RWPE2 (cell line): ENCODE measurements at regions not wholly inside any gene's neighbourhood (a gene's known extent, or its start where the extent isn't known, plus 50 kb on each side); places are given as distances from the start of the nearest gene placed in this dataset.

Experiments
- ATAC-seq: fragments of 200-7000 bp; cut with Tn5 transposase; 3 replicates; pipeline ENCODE4 v1.9.1; 2021; ENCODE audit warnings: low read depth
- DNase-seq: peaks from one replicate; pipeline ENCODE4 v3.0.0-alpha.2; 2020; ENCODE audit warnings: low spot score
- H3K27ac ChIP-seq: fragments of 450-650 bp; 2 replicates; pipeline ENCODE4 v1.5.1; 2017; ENCODE audit warnings: mild to moderate bottlenecking; ENCODE audit not compliant: poor library complexity, severe bottlenecking
- H3K27me3 ChIP-seq: fragments of 250-450 bp; sonication (Bioruptor Pico); 2 replicates; pipeline ENCODE4 v1.5.1; 2021; ENCODE audit warnings: mild to moderate bottlenecking, moderate library complexity; ENCODE audit not compliant: insufficient read depth, poor library complexity, severe bottlenecking
- H3K36me3 ChIP-seq: fragments of 250-450 bp; sonication (Bioruptor Pico); 2 replicates; pipeline ENCODE4 v1.5.1; 2020; ENCODE audit warnings: low read depth, mild to moderate bottlenecking, moderate library complexity
- H3K4me1 ChIP-seq: fragments of 250-450 bp; sonication (Bioruptor Pico); 2 replicates; pipeline ENCODE4 v1.5.1; 2021; ENCODE audit warnings: mild to moderate bottlenecking, moderate library complexity; ENCODE audit not compliant: insufficient read depth, poor library complexity, severe bottlenecking
- H3K4me3 ChIP-seq: fragments of 250-450 bp; sonication (Bioruptor Pico); 2 replicates; pipeline ENCODE4 v1.5.1; 2021; ENCODE audit warnings: mild to moderate bottlenecking, moderate library complexity; ENCODE audit not compliant: severe bottlenecking
- H3K9me3 ChIP-seq: fragments of 250-450 bp; sonication (Bioruptor Pico); 2 replicates; pipeline ENCODE4 v1.5.1; 2021; ENCODE audit warnings: mild to moderate bottlenecking, moderate library complexity; ENCODE audit not compliant: severe bottlenecking
- CTCF ChIP-seq: fragments of 450-650 bp; IDR thresholded peaks from one replicate; pipeline ENCODE4 v1.5.1; 2017; ENCODE audit warnings: mild to moderate bottlenecking, moderate library complexity; ENCODE audit not compliant: poor library complexity, severe bottlenecking

GRCh38 chr17:68748381-68748780 lies 147.2 kb upstream of the FAM20A start:
- TF ChIP-seq CTCF, result no peak
- no peak overlapping the region for H3K27ac ChIP-seq
- no peak for ATAC-seq

GRCh38 chr17:68740555-68741447 lies 139.6 kb upstream of the FAM20A start:
- no peak for DNase-seq
- no peak overlapping the region for H3K4me3 ChIP-seq
- H3K4me1 ChIP-seq, result no peaks in the 10 kb centered on the region
- H3K27me3 ChIP-seq, result peaks cover 3% of the 10 kb centered on the region
- H3K27ac ChIP-seq, result no peak overlapping the region
- peak; percentile 9 for TF ChIP-seq CTCF
- no peaks in the 10 kb centered on the region for H3K9me3 ChIP-seq
- ATAC-seq, result no peak
- H3K36me3 ChIP-seq, result no peaks in the 10 kb centered on the region

More at GRCh38 chr17:68748381-68748780, 147.2 kb upstream of the FAM20A start:
- Histone ChIP-seq H3K4me3 (no peak overlapping the region), H3K9me3 (no peaks in the 10 kb centered on the region), H3K27me3 (no peaks in the 10 kb centered on the region), H3K36me3 (no peaks in the 10 kb centered on the region), H3K4me1 (no peaks in the 10 kb centered on the region)
- no peak for DNase-seq

GRCh38 chr17:68737761-68738443 lies 136.7 kb upstream of the FAM20A start:
- DNase-seq (no peak), ATAC-seq (no peak)
- H3K4me1 ChIP-seq, result no peaks in the 10 kb centered on the region
- H3K27me3 ChIP-seq, result no peaks in the 10 kb centered on the region
- no peaks in the 10 kb centered on the region for H3K36me3 ChIP-seq
- no peak overlapping the region for H3K4me3 ChIP-seq
- no peak overlapping the region for H3K27ac ChIP-seq
- H3K9me3 ChIP-seq, result no peaks in the 10 kb centered on the region
- TF ChIP-seq CTCF, result no peak

GRCh38 chr17:68734931-68735330 lies 133.8 kb upstream of the FAM20A start:
- no peak for TF ChIP-seq CTCF
- ATAC-seq, result no peak
- H3K27ac ChIP-seq, result no peak overlapping the region

More at GRCh38 chr17:68734931-68735330, 133.8 kb upstream of the FAM20A start:
- DNase-seq, result no peak
- Histone ChIP-seq H3K27me3 (no peaks in the 10 kb centered on the region), H3K36me3 (no peaks in the 10 kb centered on the region), H3K4me1 (no peaks in the 10 kb centered on the region), H3K9me3 (no peaks in the 10 kb centered on the region), H3K4me3 (no peak overlapping the region)
